ENCODE measurements at regions not wholly inside any gene's neighbourhood (a gene's known extent, or its start where the extent isn't known, plus 50 kb on each side); places are given as distances from the start of the nearest gene placed in this dataset.

- DNase-seq (ENCODE audit: low read depth) = no peak
Observed at GRCh38 chr16:13552960-13553257, 367.0 kb upstream of the ERCC4 start.

- no peak for DNase-seq (ENCODE audit: low read depth)
Observed at GRCh38 chr16:13553453-13553985, 366.4 kb upstream of the ERCC4 start.

- no peak for DNase-seq (ENCODE audit: low read depth)
Observed at GRCh38 chr16:13554005-13554404, 365.9 kb upstream of the ERCC4 start.

- DNase-seq (ENCODE audit: low read depth) = no peak
Observed at GRCh38 chr16:13554643-13555042, 365.3 kb upstream of the ERCC4 start.

- DNase-seq (ENCODE audit: low read depth) = no peak
Observed at GRCh38 chr16:13557418-13557817, 362.5 kb upstream of the ERCC4 start.

- no peak for DNase-seq (ENCODE audit: low read depth)
Observed at GRCh38 chr16:13558752-13559151, 361.2 kb upstream of the ERCC4 start.

- no peak for DNase-seq (ENCODE audit: low read depth)
Observed at GRCh38 chr16:13559624-13560023, 360.3 kb upstream of the ERCC4 start.

- no peak for DNase-seq (ENCODE audit: low read depth)
Observed at GRCh38 chr16:13560151-13560550, 359.8 kb upstream of the ERCC4 start.

- DNase-seq (ENCODE audit: low read depth) = no peak
Observed at GRCh38 chr16:13561291-13562070, 358.5 kb upstream of the ERCC4 start.

GRCh38 chr16:13568803-13569202 lies 351.2 kb upstream of the ERCC4 start:
- no peak for DNase-seq (ENCODE audit: low read depth)

- DNase-seq (ENCODE audit: low read depth) = no peak
Observed at GRCh38 chr16:13569986-13570385, 350.0 kb upstream of the ERCC4 start.

GRCh38 chr16:13571036-13571435 lies 348.9 kb upstream of the ERCC4 start:
- DNase-seq (ENCODE audit: low read depth) = no peak

- DNase-seq (ENCODE audit: low read depth) = no peak
Observed at GRCh38 chr16:13573903-13574302, 346.1 kb upstream of the ERCC4 start.

GRCh38 chr16:13586051-13586450 lies 333.9 kb upstream of the ERCC4 start:
- DNase-seq (ENCODE audit: low read depth) = no peak

GRCh38 chr16:13587181-13587580 lies 332.8 kb upstream of the ERCC4 start:
- DNase-seq (ENCODE audit: low read depth) = no peak

- no peak for DNase-seq (ENCODE audit: low read depth)
Observed at GRCh38 chr16:13594823-13595222, 325.1 kb upstream of the ERCC4 start.

- no peak for DNase-seq (ENCODE audit: low read depth)
Observed at GRCh38 chr16:13606804-13607203, 313.1 kb upstream of the ERCC4 start.

- DNase-seq (ENCODE audit: low read depth) = no peak
Observed at GRCh38 chr16:13607289-13607688, 312.7 kb upstream of the ERCC4 start.

GRCh38 chr16:13611596-13611995 lies 308.4 kb upstream of the ERCC4 start:
- DNase-seq (ENCODE audit: low read depth) = no peak

- DNase-seq (ENCODE audit: low read depth) = no peak
Observed at GRCh38 chr16:13612623-13613022, 307.3 kb upstream of the ERCC4 start.

GRCh38 chr16:13613165-13613564 lies 306.8 kb upstream of the ERCC4 start:
- no peak for DNase-seq (ENCODE audit: low read depth)

GRCh38 chr16:13621639-13622038 lies 298.3 kb upstream of the ERCC4 start:
- no peak for DNase-seq (ENCODE audit: low read depth)

GRCh38 chr16:13628156-13628555 lies 291.8 kb upstream of the ERCC4 start:
- no peak for DNase-seq (ENCODE audit: low read depth)

GRCh38 chr16:13629704-13630103 lies 290.2 kb upstream of the ERCC4 start:
- no peak for DNase-seq (ENCODE audit: low read depth)

Data from non-pigmented ciliary epithelial cell (primary cell).